ENCODE measurements at regions not wholly inside any gene's neighbourhood (a gene's known extent, or its start where the extent isn't known, plus 50 kb on each side); places are given as distances from the start of the nearest gene placed in this dataset.

GRCh38 chr2:59804732-59805131 is 748.7 kb downstream of the BCL11A start:
- CTCF ChIA-PET (ENCODE audit: partially characterized antibody): interaction anchor here (0.6 kb wide), 1 partner anchor 567 kb away, joined by 4 read pairs; no protein-coding TSS in a partner anchor
- TF ChIP-seq HDAC2 (IDR thresholded peaks at IDR 0.05; ENCODE audit: borderline replicate concordance in 1 of 2, low read depth in 2 of 2, low read length in 2 of 2): no peak
- H3K79me2 ChIP-seq (ENCODE audit: control insufficient read depth in 1 of 2, insufficient read depth in 2 of 2, low read length in 2 of 2): no peaks in the 10 kb centered on the region
- H2AK5ac ChIP-seq (ENCODE audit: low read depth, low read length): no peak overlapping the region
- H3K14ac ChIP-seq (ENCODE audit: insufficient read length): no peak overlapping the region
- H2BK20ac ChIP-seq (ENCODE audit: low read length): no peak overlapping the region
- POLR2A ChIA-PET (ENCODE audit: partially characterized antibody): no interaction called here
- FAIRE-seq (no peak), DNase-seq (ENCODE audit: low read depth in 1 of 2, low spot score in 2 of 2) (no peak)
- no peak overlapping the region for H2BK120ac ChIP-seq (replicated peaks; ENCODE audit: low read depth, low read length)
- no peaks in the 10 kb centered on the region for H3K9me3 ChIP-seq (ENCODE audit: insufficient read depth in 2 of 2, low read depth in 1 of 2, low read length in 1 of 2)
- no peaks in the 10 kb centered on the region for H3K23me2 ChIP-seq (ENCODE audit: low read depth, low read length)
- no peaks in the 10 kb centered on the region; a peak in 1 of 7 replicates for H3K27me3 ChIP-seq (replicated peaks in 1 of 4; ENCODE audit: control insufficient read depth in 3 of 4, extremely low read depth in 1 of 4, insufficient read depth in 3 of 4, low read length in 3 of 4)
- H4K5ac ChIP-seq (ENCODE audit: insufficient read length, low read depth, low read length): no peak overlapping the region
- no peak overlapping the region for H2BK15ac ChIP-seq (ENCODE audit: low read length)
- H2BK12ac ChIP-seq (ENCODE audit: low read depth, low read length): no peak overlapping the region
- H3K23ac ChIP-seq (ENCODE audit: insufficient read length): no peak overlapping the region
- no peak overlapping the region for H3K27ac ChIP-seq (ENCODE audit: low read depth, low read length)
- H3K4me1 ChIP-seq (replicated peaks in 1 of 4; ENCODE audit: control insufficient read depth in 3 of 4, insufficient read depth in 4 of 4, low read length in 3 of 4): no peaks in the 10 kb centered on the region
- H3K56ac ChIP-seq (replicated peaks; ENCODE audit: insufficient read length, low read depth, low read length): no peak overlapping the region
- H3K79me1 ChIP-seq (ENCODE audit: low read depth, low read length): no peaks in the 10 kb centered on the region
- no peak overlapping the region for H3K9ac ChIP-seq (replicated peaks in 1 of 4; ENCODE audit: extremely low read depth in 1 of 4, low read depth in 3 of 4, low read length in 3 of 4)
- H4K91ac ChIP-seq (replicated peaks; ENCODE audit: insufficient read length, low read length): no peak overlapping the region
- H2BK5ac ChIP-seq (ENCODE audit: low read depth, low read length): no peak overlapping the region
- H3K4me3 ChIP-seq (ENCODE audit: extremely low read depth in 1 of 4, insufficient read depth in 2 of 4, low read depth in 3 of 4, low read length in 4 of 4): no peak overlapping the region
- no peak overlapping the region for H3K4ac ChIP-seq (replicated peaks; ENCODE audit: insufficient read length, low read depth, low read length)
- H3K36me3 ChIP-seq (ENCODE audit: control insufficient read depth in 2 of 4, insufficient read depth in 4 of 4, low read length in 3 of 4): no peaks in the 10 kb centered on the region
- no peak overlapping the region for H4K8ac ChIP-seq (ENCODE audit: extremely low read depth, insufficient read depth, low read length)
- H2AFZ ChIP-seq (ENCODE audit: low read length): no peak overlapping the region
- no peaks in the 10 kb centered on the region for H4K20me1 ChIP-seq (replicated peaks in 1 of 2; ENCODE audit: control insufficient read depth in 1 of 2, insufficient read depth in 2 of 2, low read length in 2 of 2)
- 91% methylated on average over 6 of the region's 6 CpGs; no CpG with 5 or more reads in 1 of the 2 experiments for WGBS, 2 experiments (ENCODE audit: extremely low coverage in 1 of 2, insufficient coverage in 1 of 2, insufficient read length in 1 of 2, insufficient replicate concordance in 2 of 2, low coverage in 1 of 2, low lambda C conversion rate in 2 of 2, missing lambda C conversion rate in 1 of 2)
- no peak overlapping the region for H3K4me2 ChIP-seq (ENCODE audit: insufficient read depth in 1 of 2, low read depth in 2 of 2, low read length in 2 of 2)
- no peak overlapping the region for H3K18ac ChIP-seq (ENCODE audit: extremely low read depth, low read length)
